NCI-H1105 treated with DMSO at 0.1 percent for 48 hours (cell line): ENCODE measurements at regions not wholly inside any gene's neighbourhood (a gene's known extent, or its start where the extent isn't known, plus 50 kb on each side); places are given as distances from the start of the nearest gene placed in this dataset.

Experiments used
- DNase-seq: peaks from one replicate; lab custom pipeline; 2025; lab: John Stamatoyannopoulos, UW

- DNase-seq: no peak
Measured at GRCh38 chr10:131651674-131652437, 249.0 kb upstream of the PPP2R2D start.

GRCh38 chr10:131652438-131653139 lies 248.2 kb upstream of the PPP2R2D start:
- no peak for DNase-seq

- DNase-seq: no peak
Measured at GRCh38 chr10:131653140-131653539, 247.7 kb upstream of the PPP2R2D start.

GRCh38 chr10:131653554-131654470 lies 247.0 kb upstream of the PPP2R2D start:
- no peak for DNase-seq

GRCh38 chr10:131654471-131655087 lies 246.2 kb upstream of the PPP2R2D start:
- no peak for DNase-seq

- no peak for DNase-seq
Measured at GRCh38 chr10:131655101-131655849, 245.5 kb upstream of the PPP2R2D start.

GRCh38 chr10:131656009-131656408 lies 244.8 kb upstream of the PPP2R2D start:
- no peak for DNase-seq

- DNase-seq: no peak
Measured at GRCh38 chr10:131656431-131656841, 244.4 kb upstream of the PPP2R2D start.

GRCh38 chr10:131657318-131657984 lies 243.4 kb upstream of the PPP2R2D start:
- DNase-seq: no peak

GRCh38 chr10:131657985-131658330 lies 242.8 kb upstream of the PPP2R2D start:
- DNase-seq: no peak

- no peak for DNase-seq
Measured at GRCh38 chr10:131658476-131659110, 242.2 kb upstream of the PPP2R2D start.

GRCh38 chr10:131660427-131660826 lies 240.4 kb upstream of the PPP2R2D start:
- no peak for DNase-seq

- no peak for DNase-seq
Measured at GRCh38 chr10:131662851-131663250, 238.0 kb upstream of the PPP2R2D start.

- no peak for DNase-seq
Measured at GRCh38 chr10:131663351-131663750, 237.5 kb upstream of the PPP2R2D start.

- no peak for DNase-seq
Measured at GRCh38 chr10:131666091-131666490, 234.7 kb upstream of the PPP2R2D start.

GRCh38 chr10:131667047-131667446 lies 233.8 kb upstream of the PPP2R2D start:
- DNase-seq: no peak

GRCh38 chr10:131667561-131667960 lies 233.2 kb upstream of the PPP2R2D start:
- no peak for DNase-seq

- DNase-seq: no peak
Measured at GRCh38 chr10:131668903-131669302, 231.9 kb upstream of the PPP2R2D start.

- DNase-seq: no peak
Measured at GRCh38 chr10:131669838-131670237, 231.0 kb upstream of the PPP2R2D start.

- DNase-seq: no peak
Measured at GRCh38 chr10:131670341-131670740, 230.5 kb upstream of the PPP2R2D start.
